ENCODE measurements at regions not wholly inside any gene's neighbourhood (a gene's known extent, or its start where the extent isn't known, plus 50 kb on each side); places are given as distances from the start of the nearest gene placed in this dataset.

DNA sequence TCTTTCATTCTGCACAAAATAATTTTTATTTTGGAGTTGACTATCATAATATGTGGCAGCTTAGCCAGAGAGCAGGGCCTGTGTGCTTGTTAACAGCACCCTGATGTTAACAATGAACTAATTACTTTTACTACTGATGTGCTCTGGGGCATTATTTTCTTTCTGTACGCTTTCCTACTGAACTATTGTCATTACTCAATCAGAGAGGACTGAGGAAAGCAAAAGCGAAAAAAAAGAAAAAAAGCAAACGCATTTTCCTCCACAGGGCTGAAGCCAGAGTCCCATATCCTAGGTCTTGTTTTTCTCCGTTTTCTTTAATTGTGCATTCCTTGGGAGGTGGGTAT, 221.2 kb downstream of the TTLL7 start:
- H3K36me3 ChIP-seq, result no peaks in the 10 kb centered on the region
- no peaks in the 10 kb centered on the region for H3K9me3 ChIP-seq
- no peak overlapping the region for H3K4me3 ChIP-seq
- H3K27me3 ChIP-seq, result peaks cover 2% of the 10 kb centered on the region; the same call in 1 of the 2 replicates
- no peak for DNase-seq

DNA sequence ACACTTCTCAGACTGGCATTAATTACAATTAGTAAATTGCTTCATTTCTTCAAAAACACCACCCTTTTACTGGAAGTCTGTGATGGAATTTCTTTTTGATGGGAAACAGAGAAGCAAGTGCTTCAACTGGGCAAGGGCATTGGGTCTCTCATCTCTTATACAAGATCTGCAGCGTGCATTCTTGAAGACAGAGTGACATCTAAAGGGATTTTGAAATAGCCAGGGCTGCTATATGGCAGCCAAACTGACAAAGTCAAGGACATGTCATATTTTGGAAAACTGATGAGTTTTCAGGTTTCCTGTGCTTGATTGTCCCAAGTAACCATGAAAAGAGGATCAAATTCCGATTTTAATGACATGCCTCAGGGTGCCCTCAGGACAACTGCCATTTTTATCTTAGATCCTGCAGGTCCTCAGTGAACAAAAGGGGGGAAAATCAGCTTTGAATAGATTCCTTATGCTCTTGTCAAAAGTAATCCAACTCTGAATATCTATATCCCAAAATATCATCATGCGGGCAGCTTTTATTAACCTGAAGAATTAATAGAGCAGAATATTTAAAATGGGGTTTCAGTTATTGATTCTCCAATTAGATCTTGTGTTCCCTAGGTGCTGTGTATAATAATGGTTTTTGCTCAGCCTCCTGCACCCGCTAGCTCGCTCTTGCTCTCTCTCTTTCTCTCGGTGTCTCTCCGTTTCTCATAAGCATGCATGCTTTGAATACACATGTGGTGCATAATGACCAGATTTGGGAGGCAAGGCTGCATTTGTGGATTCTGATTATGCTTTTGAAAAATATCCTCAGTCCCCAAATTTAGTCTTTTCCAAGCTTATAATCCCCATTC, 221.8 kb downstream of the TTLL7 start:
- Histone ChIP-seq H3K4me3 (no peak overlapping the region), H3K9me3 (no peaks in the 10 kb centered on the region), H3K36me3 (no peaks in the 10 kb centered on the region), H3K27me3 (peaks cover 2% of the 10 kb centered on the region; the same call in 1 of the 2 replicates)
- DNase-seq, result no peak

DNA sequence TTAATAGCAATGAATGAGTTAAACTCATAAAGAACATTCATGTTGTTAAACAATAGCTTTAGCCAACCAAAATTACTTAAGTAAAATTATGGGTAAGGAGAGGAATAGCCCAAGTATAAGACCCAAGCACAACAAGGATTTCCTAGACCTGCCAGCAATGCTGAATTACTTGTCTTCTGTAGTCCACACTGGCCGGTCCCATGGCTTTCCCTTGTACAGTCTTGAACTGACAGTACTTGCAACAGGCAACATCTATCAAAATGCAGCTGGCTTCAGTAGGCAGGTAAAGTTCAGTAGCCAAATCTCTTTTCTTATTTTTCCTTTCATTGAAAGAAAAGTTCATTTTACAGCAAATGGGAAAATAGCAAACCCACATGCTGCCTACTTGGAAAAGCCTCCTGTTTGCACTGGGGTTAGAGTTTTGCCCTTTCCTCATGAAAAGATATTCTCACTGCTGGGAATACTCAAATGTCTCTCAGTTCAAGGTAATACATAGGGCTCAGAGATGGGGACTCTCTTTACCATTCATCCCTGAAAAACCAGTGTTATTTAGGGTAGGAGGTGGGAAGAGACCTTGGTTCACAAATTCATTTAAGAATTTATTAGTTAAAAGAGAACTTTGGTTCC, 222.8 kb downstream of the TTLL7 start:
- Histone ChIP-seq H3K27me3 (peaks cover 2% of the 10 kb centered on the region; the same call in 1 of the 2 replicates), H3K4me3 (no peak overlapping the region), H3K36me3 (no peaks in the 10 kb centered on the region), H3K9me3 (no peaks in the 10 kb centered on the region)
- DNase-seq, result no peak

DNA sequence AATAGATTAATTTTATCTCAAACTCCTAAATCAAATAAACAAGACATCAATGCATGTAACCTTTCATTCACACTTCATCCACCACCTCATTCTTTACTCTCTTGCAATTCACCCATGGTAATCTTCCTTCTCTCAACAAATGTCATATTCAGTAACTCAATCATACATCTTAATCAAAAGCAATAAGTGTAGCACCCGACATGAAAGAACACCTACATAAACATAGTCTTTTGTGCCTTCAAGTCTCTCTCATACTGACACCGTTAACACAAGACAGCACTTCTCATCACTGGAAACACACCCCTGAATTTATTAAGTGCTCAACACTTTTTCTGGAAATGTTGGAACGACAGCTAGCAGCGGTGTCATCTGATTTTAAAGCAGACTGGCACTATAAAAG, 225.9 kb downstream of the TTLL7 start:
- Histone ChIP-seq H3K27me3 (peaks cover 2% of the 10 kb centered on the region; the same call in 1 of the 2 replicates), H3K4me3 (no peak overlapping the region), H3K9me3 (no peaks in the 10 kb centered on the region), H3K36me3 (no peaks in the 10 kb centered on the region)
- no peak for DNase-seq

DNA sequence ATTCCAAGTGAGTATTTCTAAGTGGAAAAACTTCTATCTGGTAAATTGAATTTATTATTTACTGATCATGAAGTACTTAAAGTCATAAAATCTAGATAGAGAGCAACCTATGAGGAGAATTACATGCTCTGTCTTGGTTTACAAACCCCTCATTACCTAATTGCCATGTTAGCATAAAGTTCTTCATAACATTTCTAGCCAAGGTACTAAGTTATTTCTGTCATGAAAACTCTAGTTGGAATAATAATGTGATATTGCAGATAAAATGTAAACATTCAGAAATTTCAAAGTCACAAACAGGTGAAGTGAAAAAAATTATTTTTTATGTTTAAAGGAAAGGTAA, 228.6 kb downstream of the TTLL7 start:
- H3K36me3 ChIP-seq, result no peaks in the 10 kb centered on the region
- DNase-seq, result no peak
- no peaks in the 10 kb centered on the region for H3K9me3 ChIP-seq
- H3K4me3 ChIP-seq, result no peak overlapping the region
- H3K27me3 ChIP-seq, result no peaks in the 10 kb centered on the region

DNA sequence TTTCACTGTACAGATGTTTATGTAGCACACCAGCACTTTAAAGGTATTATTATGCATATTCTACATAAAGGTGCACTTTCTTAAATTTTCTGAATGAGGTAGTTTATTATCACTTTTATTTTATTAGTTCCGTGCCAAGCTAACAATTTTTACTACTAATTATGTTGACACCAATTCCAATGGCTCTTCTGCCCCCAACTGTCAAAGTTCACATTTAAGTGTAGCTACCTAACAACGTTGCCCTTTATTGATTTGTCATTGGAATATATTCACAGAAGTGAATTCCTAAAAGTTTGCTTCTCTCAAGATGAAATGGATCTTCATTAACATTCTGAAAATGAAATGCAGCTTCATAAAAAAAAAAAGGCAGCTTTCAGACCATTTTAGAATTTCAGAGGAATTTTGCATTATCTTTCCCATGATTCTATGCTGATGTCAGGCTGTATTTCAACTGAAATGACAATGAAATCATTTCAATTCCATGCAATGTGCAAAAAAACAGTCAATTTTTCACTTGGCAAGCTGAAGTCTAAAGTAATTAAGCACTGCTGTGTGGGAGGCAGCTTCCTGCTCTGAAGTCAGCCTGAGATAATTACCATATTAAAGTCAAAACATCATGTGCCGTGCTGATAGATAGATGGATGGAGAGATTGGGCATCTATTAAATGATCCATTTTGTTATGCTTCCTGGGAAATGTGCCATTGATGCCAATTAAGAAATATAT, 229.2 kb downstream of the TTLL7 start:
- Histone ChIP-seq H3K27me3 (no peaks in the 10 kb centered on the region), H3K36me3 (no peaks in the 10 kb centered on the region), H3K9me3 (no peaks in the 10 kb centered on the region), H3K4me3 (no peak overlapping the region)
- DNase-seq, result no peak

DNA sequence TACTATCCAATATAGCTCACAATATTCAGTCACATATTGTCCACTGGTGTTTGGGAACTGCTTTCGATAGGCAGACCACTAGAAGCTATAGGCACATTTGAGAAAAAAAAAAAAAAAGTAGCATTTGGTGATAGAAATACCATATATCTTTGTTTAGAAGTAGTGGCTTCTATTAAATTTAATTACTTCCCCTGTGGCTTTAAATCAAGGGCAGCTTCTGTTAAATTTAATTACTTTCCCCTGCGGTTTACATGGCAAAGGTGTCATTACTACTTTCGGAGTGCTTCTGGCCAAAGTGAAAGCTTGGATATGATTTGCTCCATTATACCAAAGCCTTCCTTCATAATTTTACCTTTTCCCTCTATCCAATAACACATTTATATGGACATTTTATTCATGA, 229.9 kb downstream of the TTLL7 start:
- no peaks in the 10 kb centered on the region for H3K9me3 ChIP-seq
- no peaks in the 10 kb centered on the region for H3K27me3 ChIP-seq
- no peaks in the 10 kb centered on the region for H3K36me3 ChIP-seq
- no peak overlapping the region for H3K4me3 ChIP-seq
- DNase-seq, result no peak

DNA sequence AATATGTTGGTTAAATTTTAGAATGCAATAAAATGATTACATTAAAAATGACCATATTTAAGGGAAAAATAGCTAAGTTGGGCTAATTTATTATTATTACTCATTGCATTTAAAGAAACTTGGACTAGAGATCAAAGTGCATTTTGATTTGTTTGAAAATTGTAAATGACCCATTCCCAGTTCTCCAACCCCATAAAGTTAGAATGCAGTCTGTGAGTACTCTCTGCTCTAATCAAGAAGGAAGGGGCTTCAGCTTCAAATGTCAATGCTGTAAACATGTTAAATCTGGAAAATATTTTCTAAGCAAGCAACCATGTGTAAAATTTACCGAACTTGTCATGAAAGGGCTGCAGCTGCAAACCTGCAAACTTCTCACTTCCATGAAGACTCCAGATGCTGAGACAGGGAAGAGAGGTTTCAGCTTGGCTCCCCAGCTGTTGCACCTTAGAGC, 232.7 kb downstream of the TTLL7 start:
- H3K36me3 ChIP-seq, result no peaks in the 10 kb centered on the region
- H3K9me3 ChIP-seq, result no peaks in the 10 kb centered on the region
- DNase-seq, result no peak
- H3K4me3 ChIP-seq, result no peak overlapping the region
- no peaks in the 10 kb centered on the region; the same call in 1 of the 2 replicates for H3K27me3 ChIP-seq

DNA sequence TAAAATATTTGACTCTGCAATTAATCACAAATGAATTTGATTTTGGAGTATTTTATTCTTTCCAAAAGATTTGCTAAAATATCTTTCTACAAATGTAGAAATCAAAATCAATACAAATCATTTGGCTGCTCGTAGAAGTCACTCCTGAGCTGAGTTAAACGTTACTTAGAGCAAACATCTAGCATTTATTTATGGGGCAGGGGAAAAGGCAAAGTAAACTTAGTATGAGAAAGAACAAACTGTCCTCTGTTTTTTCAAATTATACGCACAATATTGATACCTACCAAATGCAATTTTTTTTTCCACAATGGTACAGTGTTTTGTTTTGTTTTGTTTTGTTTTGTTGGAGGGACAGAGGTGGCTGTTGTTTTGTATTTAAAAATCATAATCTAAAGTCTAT, 233.8 kb downstream of the TTLL7 start:
- Histone ChIP-seq H3K27me3 (no peaks in the 10 kb centered on the region; the same call in 1 of the 2 replicates), H3K4me3 (no peak overlapping the region), H3K36me3 (no peaks in the 10 kb centered on the region), H3K9me3 (no peaks in the 10 kb centered on the region)
- no peak for DNase-seq

DNA sequence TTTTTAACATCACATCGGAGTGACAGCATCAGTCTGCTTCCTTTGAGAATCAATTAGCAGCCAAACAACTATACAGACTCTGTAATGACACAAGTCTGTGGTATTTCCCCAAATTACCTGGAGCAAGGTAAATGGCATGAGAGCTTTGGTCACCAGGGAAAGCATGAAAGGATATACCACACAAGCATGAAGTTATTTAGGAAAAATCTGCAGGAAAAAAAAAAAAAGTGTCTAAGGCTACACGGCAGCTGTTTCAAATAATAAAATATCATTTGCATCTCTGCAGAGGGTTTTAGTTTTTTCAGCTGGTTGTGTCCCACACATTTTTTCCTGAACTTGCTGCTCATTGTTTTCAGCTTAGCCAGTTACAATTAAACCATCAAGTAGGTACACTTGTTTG, 234.7 kb downstream of the TTLL7 start:
- Histone ChIP-seq H3K36me3 (no peaks in the 10 kb centered on the region), H3K4me3 (no peak overlapping the region), H3K9me3 (no peaks in the 10 kb centered on the region), H3K27me3 (no peaks in the 10 kb centered on the region; the same call in 1 of the 2 replicates)
- DNase-seq, result no peak

DNA sequence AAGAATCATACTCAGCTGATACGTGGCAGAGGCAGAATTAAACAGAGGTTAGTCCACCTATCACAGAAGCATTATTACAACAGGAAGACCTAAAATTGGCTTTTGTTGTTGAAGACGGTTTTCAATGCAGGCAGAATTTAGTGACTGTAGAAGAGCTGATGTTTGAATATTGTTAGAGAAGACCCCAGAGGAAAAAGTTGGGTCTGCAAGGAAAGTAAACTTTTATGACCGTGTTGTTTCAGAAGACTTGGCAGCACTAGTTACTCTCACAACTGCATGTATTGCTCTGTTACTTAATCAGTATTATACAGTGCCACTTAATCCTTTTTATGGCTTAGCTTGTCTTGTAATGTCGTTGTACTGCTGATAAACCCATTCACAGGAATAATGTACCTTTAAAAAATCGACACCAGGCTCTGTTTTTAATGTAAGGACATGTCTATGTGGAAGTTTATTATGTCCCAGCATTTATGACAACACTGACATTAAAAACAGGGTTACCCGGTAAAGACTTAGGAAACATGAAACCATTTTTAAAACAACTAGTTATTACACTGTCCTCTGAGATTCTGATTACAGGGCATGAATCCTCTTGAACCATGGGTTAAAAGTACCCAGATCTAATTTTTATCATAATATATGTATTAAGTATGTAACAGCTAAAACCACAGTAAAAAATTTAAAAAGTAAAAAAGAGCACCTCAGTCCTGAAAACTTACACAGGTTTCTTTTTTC, 235.4 kb downstream of the TTLL7 start:
- Histone ChIP-seq H3K9me3 (no peaks in the 10 kb centered on the region), H3K4me3 (no peak overlapping the region), H3K27me3 (no peaks in the 10 kb centered on the region; the same call in 1 of the 2 replicates), H3K36me3 (no peaks in the 10 kb centered on the region)
- no peak for DNase-seq

DNA sequence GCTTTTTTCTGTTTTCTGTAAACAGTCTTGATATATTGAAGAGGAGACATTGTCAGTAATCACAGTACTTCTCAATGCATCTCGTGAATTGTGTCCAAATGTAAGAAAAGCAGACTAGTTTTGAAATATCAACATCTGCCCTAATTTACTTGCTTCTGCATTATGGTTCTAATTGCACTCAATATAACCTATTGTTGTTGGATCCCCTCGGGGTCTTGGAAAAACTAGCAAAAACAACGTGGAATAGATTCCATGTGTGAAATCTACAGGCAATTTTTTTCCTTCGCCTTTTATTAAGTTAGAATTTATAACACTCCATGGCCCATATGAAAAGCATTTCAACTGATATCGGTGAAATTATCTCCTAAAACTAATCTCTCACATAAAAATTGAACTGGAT, 236.5 kb downstream of the TTLL7 start:
- no peaks in the 10 kb centered on the region; the same call in 1 of the 2 replicates for H3K27me3 ChIP-seq
- H3K9me3 ChIP-seq, result no peaks in the 10 kb centered on the region

DNA sequence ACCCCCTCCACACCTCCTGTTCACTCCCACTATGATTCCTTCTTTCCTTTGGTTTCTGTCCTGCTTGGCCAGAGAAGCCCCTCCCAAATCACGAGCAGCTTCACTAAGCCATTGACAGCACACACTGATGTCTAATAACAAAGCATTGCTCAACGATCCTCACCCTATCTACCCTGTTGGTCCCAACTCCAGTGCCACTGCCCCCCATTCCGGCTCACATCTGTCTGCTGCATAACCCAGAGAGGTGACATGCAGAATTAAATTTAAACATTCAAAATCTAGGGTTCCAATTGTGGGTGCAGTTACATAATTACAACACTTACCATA, 236.9 kb downstream of the TTLL7 start:
- DNase-seq, result no peak
- H3K27me3 ChIP-seq, result no peaks in the 10 kb centered on the region; the same call in 1 of the 2 replicates
- H3K4me3 ChIP-seq, result no peak overlapping the region
- no peaks in the 10 kb centered on the region for H3K9me3 ChIP-seq
- no peaks in the 10 kb centered on the region for H3K36me3 ChIP-seq

More for the DNA sequence above, 236.5 kb downstream of the TTLL7 start:
- no peak for DNase-seq
- Histone ChIP-seq H3K36me3 (no peaks in the 10 kb centered on the region), H3K4me3 (no peak overlapping the region)

DNA sequence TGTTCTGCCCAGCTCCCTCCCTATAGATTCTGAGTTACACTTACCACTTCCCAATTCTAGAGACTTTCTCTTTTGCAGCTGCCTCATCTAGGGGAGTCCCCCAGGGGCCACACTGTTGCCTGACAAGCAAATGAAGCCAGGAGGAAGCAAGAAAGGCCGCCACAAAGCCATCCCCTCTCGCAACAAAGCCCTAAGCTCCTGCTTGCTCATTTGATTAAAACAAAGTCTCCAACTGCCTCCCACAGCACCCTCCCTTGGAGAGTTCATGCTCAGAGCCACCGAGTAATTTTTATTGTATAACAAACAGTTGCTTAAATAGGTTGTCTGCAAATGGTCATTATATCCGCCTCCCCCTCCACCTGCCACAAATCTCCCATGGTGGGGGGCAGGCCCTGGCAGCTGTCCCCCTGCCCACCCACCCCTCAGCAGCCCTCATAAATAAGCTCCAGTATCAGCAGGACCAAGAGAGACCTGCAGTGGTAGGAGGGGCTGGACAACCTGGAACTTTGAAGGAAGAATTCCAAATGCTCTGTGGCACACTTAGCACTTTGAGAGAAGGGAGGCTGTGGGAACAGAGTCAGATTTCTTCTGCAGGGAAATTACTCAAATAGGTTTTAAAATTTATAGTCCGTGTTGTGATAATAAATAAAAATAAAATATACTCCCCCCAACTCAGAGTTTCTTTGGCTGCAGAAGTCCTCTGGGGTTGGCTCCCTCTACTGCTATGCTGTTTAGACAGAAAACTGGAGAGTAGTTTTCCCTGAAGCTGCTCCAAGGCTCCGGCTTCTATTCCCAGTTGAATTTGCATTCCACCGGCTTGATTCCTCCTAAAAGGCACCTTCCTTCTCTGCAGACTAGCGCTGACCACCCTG, 237.5 kb downstream of the TTLL7 start:
- no peaks in the 10 kb centered on the region; the same call in 1 of the 2 replicates for H3K27me3 ChIP-seq
- no peak overlapping the region for H3K4me3 ChIP-seq
- H3K36me3 ChIP-seq, result no peaks in the 10 kb centered on the region
- no peaks in the 10 kb centered on the region for H3K9me3 ChIP-seq
- DNase-seq, result no peak

DNA sequence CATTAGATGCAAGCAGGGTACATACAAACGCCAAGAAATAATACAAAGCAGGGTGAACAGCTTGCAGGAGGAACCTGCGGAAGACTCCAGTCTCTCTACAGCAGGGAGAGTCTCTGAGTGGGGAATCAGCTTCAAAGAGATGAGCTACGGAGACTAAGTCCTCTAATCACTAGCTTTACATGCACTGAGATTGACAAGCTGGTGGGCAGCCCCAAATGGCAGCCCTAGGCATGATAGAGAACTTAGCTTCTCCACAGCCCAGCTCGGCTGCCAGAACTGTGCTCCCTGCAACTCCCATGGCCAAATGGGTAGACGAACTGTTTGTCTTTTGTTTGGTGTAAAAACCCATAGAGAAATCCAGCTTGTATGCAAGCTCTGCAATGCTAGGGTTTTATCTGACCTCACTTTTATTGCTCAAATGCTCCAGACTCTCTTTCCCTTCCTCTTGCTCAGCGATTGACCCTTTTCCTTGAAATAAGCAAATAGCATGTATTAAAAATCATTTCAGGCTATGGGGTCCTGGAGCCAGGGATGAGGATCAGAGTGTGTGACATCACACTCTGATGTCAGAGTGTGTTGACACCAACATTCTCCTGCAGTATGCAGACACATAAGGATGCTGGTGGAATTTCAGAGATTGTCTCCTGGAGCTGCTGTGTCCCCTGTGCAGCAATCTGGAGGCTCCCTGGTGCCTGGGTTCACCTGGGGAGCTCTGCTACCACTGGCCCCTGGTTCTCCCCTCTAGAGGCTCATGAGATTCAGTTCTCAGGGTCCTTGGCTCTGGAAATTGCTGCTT, 238.5 kb downstream of the TTLL7 start:
- H3K4me3 ChIP-seq, result no peak overlapping the region
- H3K9me3 ChIP-seq, result no peaks in the 10 kb centered on the region
- H3K27me3 ChIP-seq, result no peaks in the 10 kb centered on the region; the same call in 1 of the 2 replicates
- H3K36me3 ChIP-seq, result no peaks in the 10 kb centered on the region
- DNase-seq, result no peak

All from MG63 (cell line).